DOHH2 (cell line): ENCODE measurements at regions not wholly inside any gene's neighbourhood (a gene's known extent, or its start where the extent isn't known, plus 50 kb on each side); places are given as distances from the start of the nearest gene placed in this dataset.

Experiments
- EZH2phosphoT487 ChIP-seq: fragments of 200-600 bp; sonication (generic); IDR thresholded peaks from 2 replicates; pipeline ENCODE4 v1.6.1; 2017; ENCODE audit warnings: borderline replicate concordance, mild to moderate bottlenecking, antibody characterized with exemption, low read length, moderate library complexity, mixed read lengths
- TF ChIP-seq, protein P1 (sequence below): fragments of 200-600 bp; sonication (generic); IDR thresholded peaks from one replicate; pipeline ENCODE4 v1.5.1; 2014; ENCODE audit warnings: antibody characterized with exemption, mild to moderate bottlenecking, low read depth, low read length; ENCODE audit not compliant: poor library complexity, severe bottlenecking

DNA sequence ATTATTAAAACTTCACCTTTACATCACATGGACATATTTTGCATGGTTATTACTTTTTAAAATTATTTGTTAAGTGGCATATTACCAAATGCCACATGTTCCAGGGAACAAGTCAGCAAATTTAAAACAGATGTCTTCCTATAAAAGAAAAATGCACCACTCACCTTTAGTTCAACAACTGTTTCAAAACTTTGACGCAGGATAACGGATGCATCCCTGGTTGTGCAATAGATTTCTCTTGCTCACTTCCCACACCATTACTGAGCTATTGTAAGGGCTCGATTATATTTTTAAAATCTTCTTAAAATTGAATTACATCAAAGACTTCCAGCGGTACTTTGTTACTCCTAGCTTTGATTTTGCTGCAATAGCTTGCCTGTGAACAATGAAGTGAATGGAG is 93.0 kb upstream of the ARHGAP24 start:
- TF ChIP-seq, protein P1, sequence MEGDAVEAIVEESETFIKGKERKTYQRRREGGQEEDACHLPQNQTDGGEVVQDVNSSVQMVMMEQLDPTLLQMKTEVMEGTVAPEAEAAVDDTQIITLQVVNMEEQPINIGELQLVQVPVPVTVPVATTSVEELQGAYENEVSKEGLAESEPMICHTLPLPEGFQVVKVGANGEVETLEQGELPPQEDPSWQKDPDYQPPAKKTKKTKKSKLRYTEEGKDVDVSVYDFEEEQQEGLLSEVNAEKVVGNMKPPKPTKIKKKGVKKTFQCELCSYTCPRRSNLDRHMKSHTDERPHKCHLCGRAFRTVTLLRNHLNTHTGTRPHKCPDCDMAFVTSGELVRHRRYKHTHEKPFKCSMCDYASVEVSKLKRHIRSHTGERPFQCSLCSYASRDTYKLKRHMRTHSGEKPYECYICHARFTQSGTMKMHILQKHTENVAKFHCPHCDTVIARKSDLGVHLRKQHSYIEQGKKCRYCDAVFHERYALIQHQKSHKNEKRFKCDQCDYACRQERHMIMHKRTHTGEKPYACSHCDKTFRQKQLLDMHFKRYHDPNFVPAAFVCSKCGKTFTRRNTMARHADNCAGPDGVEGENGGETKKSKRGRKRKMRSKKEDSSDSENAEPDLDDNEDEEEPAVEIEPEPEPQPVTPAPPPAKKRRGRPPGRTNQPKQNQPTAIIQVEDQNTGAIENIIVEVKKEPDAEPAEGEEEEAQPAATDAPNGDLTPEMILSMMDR: no peak
- TF ChIP-seq EZH2phosphoT487: no peak
